ENCODE measurements at regions not wholly inside any gene's neighbourhood (a gene's known extent, or its start where the extent isn't known, plus 50 kb on each side); places are given as distances from the start of the nearest gene placed in this dataset.

- no peak for TF ChIP-seq CTCF (IDR thresholded peaks at IDR 0.05)
- TF ChIP-seq POLR2AphosphoS5 (IDR thresholded peaks at IDR 0.05; ENCODE audit: low read depth, low read length) = no peak
- intact Hi-C loops (cut with micrococcal nuclease; ENCODE audit: unreplicated experiment) (no loop called here), in situ Hi-C loops (cut with HindIII; ENCODE audit: low pct_unique_long_range_greater_than_20kb, low sequenced_read_pairs) (no loop called here)
- DNase-seq (ENCODE audit: low read depth, low spot score) = no peak
- Histone ChIP-seq H3K27me3 (ENCODE audit: control insufficient read depth, insufficient read depth, low read length) (no peaks in the 10 kb centered on the region), H3K4me1 (ENCODE audit: control insufficient read depth, insufficient read depth, low read length) (no peaks in the 10 kb centered on the region), H3K9me3 (ENCODE audit: control insufficient read depth, insufficient read depth, low read depth, low read length) (no peaks in the 10 kb centered on the region), H3K27ac (ENCODE audit: low read length) (no peak overlapping the region), H3K36me3 (ENCODE audit: control insufficient read depth, insufficient read depth, low read length) (no peaks in the 10 kb centered on the region), H3K4me3 (ENCODE audit: low read depth in 2 of 2, low read length in 2 of 2) (no peak overlapping the region)
- ChIA-PET CTCF (no interaction called here), POLR2A (interaction anchor here (0.7 kb wide), 1 partner anchor 1450 kb away, joined by 8 read pairs; no protein-coding TSS in a partner anchor)
- BruUV-seq (replicated peaks) = no TSS peak
- no peak for ATAC-seq
These were observed 129.2 kb downstream of the TENT5A start for GRCh38 chr6:81623106-81623759.

- Histone ChIP-seq H3K36me3 (ENCODE audit: control insufficient read depth, insufficient read depth, low read length) (no peaks in the 10 kb centered on the region), H3K9me3 (ENCODE audit: control insufficient read depth, insufficient read depth, low read depth, low read length) (no peaks in the 10 kb centered on the region), H3K27me3 (ENCODE audit: control insufficient read depth, insufficient read depth, low read length) (no peaks in the 10 kb centered on the region), H3K27ac (ENCODE audit: low read length) (no peak overlapping the region), H3K4me3 (ENCODE audit: low read depth in 2 of 2, low read length in 2 of 2) (no peak overlapping the region), H3K4me1 (ENCODE audit: control insufficient read depth, insufficient read depth, low read length) (no peaks in the 10 kb centered on the region)
- intact Hi-C loops (cut with micrococcal nuclease; ENCODE audit: unreplicated experiment) = no loop called here
- TF ChIP-seq SIN3A (IDR thresholded peaks at IDR 0.05; ENCODE audit: borderline replicate concordance, insufficient read depth, low read depth, low read length) = no peak
- TF ChIP-seq REST (IDR thresholded peaks at IDR 0.05; ENCODE audit: insufficient read depth in 1 of 2, low read depth in 2 of 2, low read length in 1 of 2) = no peak
- TF ChIP-seq CTCF (IDR thresholded peaks at IDR 0.05) = no peak
- TF ChIP-seq TCF7L2 (IDR thresholded peaks at IDR 0.05; ENCODE audit: low read depth, low read length) = no peak
- no peak for TF ChIP-seq POLR2AphosphoS5 (IDR thresholded peaks at IDR 0.05; ENCODE audit: low read depth, low read length)
- DNase-seq (ENCODE audit: low read depth, low spot score) (no peak), ATAC-seq (no peak)
- BruUV-seq (replicated peaks) = no TSS peak
- ChIA-PET CTCF (no interaction called here), POLR2A (no interaction called here)
- in situ Hi-C loops (cut with HindIII; ENCODE audit: low pct_unique_long_range_greater_than_20kb, low sequenced_read_pairs) = no loop called here
These were observed 130.6 kb downstream of the TENT5A start for GRCh38 chr6:81621816-81622395.
